C4-2B (cell line): ENCODE measurements at regions not wholly inside any gene's neighbourhood (a gene's known extent, or its start where the extent isn't known, plus 50 kb on each side); places are given as distances from the start of the nearest gene placed in this dataset.

Experiments
- CTCF ChIP-seq: fragments of 450-650 bp; conservative IDR thresholded peaks from 2 replicates; pipeline ENCODE4 v1.5.1; 2017; ENCODE audit warnings: mild to moderate bottlenecking
- ZFX ChIP-seq: fragments of 450-650 bp; IDR thresholded peaks from 2 replicates; pipeline ENCODE4 v1.6.1; 2017

- TF ChIP-seq CTCF (no peak), ZFX (no peak)
Observed at GRCh38 chr17:69783865-69784264, 291.2 kb upstream of the KCNJ16 start.
